ENCODE measurements at regions not wholly inside any gene's neighbourhood (a gene's known extent, or its start where the extent isn't known, plus 50 kb on each side); places are given as distances from the start of the nearest gene placed in this dataset.

DNA sequence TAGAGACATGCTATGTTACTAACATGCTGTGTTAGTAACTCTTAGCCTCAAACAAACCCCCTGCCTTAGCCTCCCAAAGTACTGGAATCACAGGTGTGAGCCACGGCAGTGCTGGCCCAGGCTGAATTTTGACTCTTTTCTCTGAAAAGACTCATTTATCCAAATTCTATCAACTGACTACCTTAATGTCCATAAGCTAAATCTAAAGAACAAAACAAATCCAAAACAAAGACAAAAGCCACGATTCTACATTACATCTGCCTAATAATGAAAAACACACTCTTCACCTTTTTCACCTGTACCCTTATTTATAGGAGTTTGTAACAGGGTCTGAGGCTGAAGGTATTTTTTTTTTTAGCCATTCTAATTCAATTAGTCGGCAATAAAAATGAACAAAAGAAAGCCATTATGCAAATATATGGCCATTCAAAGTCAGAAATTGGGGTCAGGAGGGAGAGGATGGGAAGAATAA is 432.5 kb downstream of the RBFOX1 start:
- no peak overlapping the region for H3K4me2 ChIP-seq
- H3K9me3 Mint-ChIP-seq = no peaks in the 10 kb centered on the region
- no peaks in the 10 kb centered on the region for H3K4me1 Mint-ChIP-seq

DNA sequence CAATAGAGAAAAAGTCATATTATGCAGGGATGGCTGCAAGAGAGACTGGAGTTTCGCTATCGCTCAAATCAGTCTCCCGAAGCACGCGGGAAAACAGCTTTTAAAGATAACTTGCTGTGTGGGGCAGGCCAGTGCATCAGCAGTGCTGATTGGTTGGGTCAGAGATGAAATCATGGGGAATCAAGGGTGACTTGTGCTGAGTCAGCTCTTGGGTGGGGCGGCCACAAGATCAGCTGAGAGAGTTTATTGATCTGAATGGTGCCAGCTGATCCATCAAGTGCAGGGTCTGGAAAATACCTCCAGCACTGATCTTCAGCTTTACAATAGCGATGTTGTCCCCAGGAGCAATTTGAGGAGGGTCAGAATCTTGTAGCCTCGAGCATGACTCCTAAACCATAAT is 430.5 kb downstream of the RBFOX1 start:
- peaks cover 7% of the 10 kb centered on the region for H3K4me1 ChIP-seq
- H4K20me1 ChIP-seq (ENCODE audit: low read depth) = no peaks in the 10 kb centered on the region
- Mint-ChIP-seq H3K27ac (no peak overlapping the region), H3K9me3 (no peaks in the 10 kb centered on the region), H3K4me3 (no peak overlapping the region), H3K36me3 (no peaks in the 10 kb centered on the region), H3K4me1 (no peaks in the 10 kb centered on the region), H3K27me3 (ENCODE audit: insufficient read depth, low read depth) (peaks cover 4% of the 10 kb centered on the region)
- no peaks in the 10 kb centered on the region for H3K79me2 ChIP-seq (ENCODE audit: low read depth)
- H3K27ac ChIP-seq = no peak overlapping the region
- no peaks in the 10 kb centered on the region for H3K27me3 ChIP-seq
- TF ChIP-seq EZH2phosphoT487 (IDR thresholded peaks at IDR 0.05) = no peak
- TF ChIP-seq, protein P1, sequence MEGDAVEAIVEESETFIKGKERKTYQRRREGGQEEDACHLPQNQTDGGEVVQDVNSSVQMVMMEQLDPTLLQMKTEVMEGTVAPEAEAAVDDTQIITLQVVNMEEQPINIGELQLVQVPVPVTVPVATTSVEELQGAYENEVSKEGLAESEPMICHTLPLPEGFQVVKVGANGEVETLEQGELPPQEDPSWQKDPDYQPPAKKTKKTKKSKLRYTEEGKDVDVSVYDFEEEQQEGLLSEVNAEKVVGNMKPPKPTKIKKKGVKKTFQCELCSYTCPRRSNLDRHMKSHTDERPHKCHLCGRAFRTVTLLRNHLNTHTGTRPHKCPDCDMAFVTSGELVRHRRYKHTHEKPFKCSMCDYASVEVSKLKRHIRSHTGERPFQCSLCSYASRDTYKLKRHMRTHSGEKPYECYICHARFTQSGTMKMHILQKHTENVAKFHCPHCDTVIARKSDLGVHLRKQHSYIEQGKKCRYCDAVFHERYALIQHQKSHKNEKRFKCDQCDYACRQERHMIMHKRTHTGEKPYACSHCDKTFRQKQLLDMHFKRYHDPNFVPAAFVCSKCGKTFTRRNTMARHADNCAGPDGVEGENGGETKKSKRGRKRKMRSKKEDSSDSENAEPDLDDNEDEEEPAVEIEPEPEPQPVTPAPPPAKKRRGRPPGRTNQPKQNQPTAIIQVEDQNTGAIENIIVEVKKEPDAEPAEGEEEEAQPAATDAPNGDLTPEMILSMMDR (IDR thresholded peaks at IDR 0.05) = no peak
- no peak for TF ChIP-seq EZH2 (IDR thresholded peaks at IDR 0.05)
- no peak overlapping the region for H3K9ac ChIP-seq
- H3F3A ChIP-seq (ENCODE audit: low read depth) = no peaks in the 10 kb centered on the region
- DNase-seq (ENCODE audit: low spot score) = no peak
- H3K4me3 ChIP-seq = no peak overlapping the region
- no peaks in the 10 kb centered on the region for H3K36me3 ChIP-seq
- no peak overlapping the region for H2AFZ ChIP-seq (replicated peaks)
- no peak overlapping the region for H3K4me2 ChIP-seq
- H3K9me3 ChIP-seq (ENCODE audit: low read depth) = no peaks in the 10 kb centered on the region

More for the DNA sequence above, 432.5 kb downstream of the RBFOX1 start:
- no peaks in the 10 kb centered on the region for H3F3A ChIP-seq (ENCODE audit: low read depth)
- no peaks in the 10 kb centered on the region for H3K79me2 ChIP-seq (ENCODE audit: low read depth)
- DNase-seq (ENCODE audit: low spot score) = no peak
- H3K27ac Mint-ChIP-seq = no peak overlapping the region
- H2AFZ ChIP-seq (replicated peaks) = no peak overlapping the region
- H3K27me3 ChIP-seq = no peaks in the 10 kb centered on the region
- no peaks in the 10 kb centered on the region for H3K36me3 Mint-ChIP-seq
- H3K36me3 ChIP-seq = no peaks in the 10 kb centered on the region
- H3K4me1 ChIP-seq = peaks cover 7% of the 10 kb centered on the region
- H3K4me3 ChIP-seq = no peak overlapping the region
- H4K20me1 ChIP-seq (ENCODE audit: low read depth) = no peaks in the 10 kb centered on the region
- H3K27ac ChIP-seq = no peak overlapping the region
- H3K9me3 ChIP-seq (ENCODE audit: low read depth) = no peaks in the 10 kb centered on the region
- H3K27me3 Mint-ChIP-seq (ENCODE audit: insufficient read depth, low read depth) = peaks cover 2% of the 10 kb centered on the region
- H3K4me3 Mint-ChIP-seq = no peak overlapping the region
- TF ChIP-seq, protein P1 (IDR thresholded peaks at IDR 0.05) = no peak
- TF ChIP-seq EZH2 (IDR thresholded peaks at IDR 0.05) (no peak), EZH2phosphoT487 (IDR thresholded peaks at IDR 0.05) (no peak)
- H3K9ac ChIP-seq = no peak overlapping the region

Data from neural progenitor cell (in vitro differentiated cells).